Ishikawa (cell line): ENCODE measurements at regions not wholly inside any gene's neighbourhood (a gene's known extent, or its start where the extent isn't known, plus 50 kb on each side); places are given as distances from the start of the nearest gene placed in this dataset.

Experiments
- CEBPB ChIP-seq: IDR thresholded peaks from 2 replicates; pipeline ENCODE4 v1.6.1; 2012
- CREB1 ChIP-seq: IDR thresholded peaks from 2 replicates; pipeline ENCODE4 v1.6.1; 2012; ENCODE audit warnings: low read depth
- EGR1 ChIP-seq: IDR thresholded peaks from 2 replicates; pipeline ENCODE4 v1.6.1; 2012
- EP300 ChIP-seq: IDR thresholded peaks from 2 replicates; pipeline ENCODE4 v1.6.1; 2012; ENCODE audit warnings: borderline replicate concordance
- FOXM1 ChIP-seq: IDR thresholded peaks from 2 replicates; pipeline ENCODE4 v1.6.1; 2012; ENCODE audit warnings: low read depth, borderline replicate concordance
- NFIC ChIP-seq: IDR thresholded peaks from 2 replicates; pipeline ENCODE4 v1.6.1; 2012
- RAD21 ChIP-seq: IDR thresholded peaks from 2 replicates; pipeline ENCODE4 v1.6.1; 2012; ENCODE audit warnings: low read depth
- TAF1 ChIP-seq: IDR thresholded peaks from 2 replicates; pipeline ENCODE4 v1.6.1; 2012; ENCODE audit warnings: low read depth, mild to moderate bottlenecking
- TCF12 ChIP-seq: IDR thresholded peaks from 2 replicates; pipeline ENCODE4 v1.6.1; 2012; ENCODE audit warnings: low read depth
- TEAD4 ChIP-seq: IDR thresholded peaks from 2 replicates; pipeline ENCODE4 v1.6.1; 2012
- YY1 ChIP-seq: IDR thresholded peaks from 2 replicates; pipeline ENCODE4 v1.6.1; 2012; ENCODE audit warnings: low read depth
- ZBTB7A ChIP-seq: IDR thresholded peaks from 2 replicates; pipeline ENCODE4 v1.6.1; 2012; ENCODE audit warnings: low read depth
- TF ChIP-seq, protein P1 (sequence below): IDR thresholded peaks from 2 replicates; pipeline ENCODE4 v1.6.1; 2012
- TF ChIP-seq, protein P2 (sequence below): IDR thresholded peaks from 2 replicates; pipeline ENCODE4 v1.6.1; 2012; ENCODE audit warnings: low read depth, mild to moderate bottlenecking
- TF ChIP-seq, protein P3 (sequence below): IDR thresholded peaks from 2 replicates; pipeline ENCODE4 v1.6.1; 2012

DNA sequence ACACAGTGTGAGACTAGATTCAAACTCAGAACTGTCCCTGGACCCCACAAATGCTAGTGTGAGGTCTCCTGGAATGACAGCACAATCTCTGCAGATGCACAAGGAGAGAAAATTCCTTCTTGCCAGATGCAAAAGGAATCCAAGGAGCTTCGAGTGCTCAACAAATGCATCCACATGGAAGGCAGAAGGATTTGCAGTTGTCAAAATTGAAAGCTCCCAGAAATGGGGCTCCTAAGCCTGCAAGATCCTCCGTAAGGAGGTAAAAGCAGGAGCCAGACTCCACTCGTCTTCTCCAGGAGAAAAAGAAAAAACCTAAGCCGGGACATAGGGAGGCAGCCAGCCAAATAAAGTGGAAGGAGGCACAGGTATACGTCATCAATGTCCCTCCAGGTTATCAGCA, 355.0 kb upstream of the KLHL29 start:
- TF ChIP-seq TEAD4 (no peak), EP300 (no peak)

DNA sequence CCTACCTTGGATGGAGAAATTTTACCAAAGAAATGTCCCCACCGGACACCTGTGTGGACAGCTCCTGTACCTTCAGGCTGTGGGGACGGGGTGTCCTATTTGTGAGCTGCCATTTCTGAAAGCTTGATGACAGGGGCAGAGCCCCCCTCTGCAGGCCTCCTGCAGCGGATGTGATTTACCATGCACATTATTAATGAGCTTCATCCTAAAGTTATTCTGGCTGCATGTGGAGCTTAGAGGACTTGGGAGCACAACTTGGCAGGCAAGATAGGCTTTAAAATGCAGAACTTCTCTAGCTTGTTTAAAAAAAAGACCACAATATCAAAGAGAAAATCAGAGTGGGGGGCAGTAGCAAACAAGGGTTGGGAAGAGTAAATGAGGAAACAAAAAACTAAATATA, 350.0 kb upstream of the KLHL29 start:
- TF ChIP-seq YY1 (no peak), CEBPB (no peak), NFIC (no peak)
- TF ChIP-seq, protein P1, sequence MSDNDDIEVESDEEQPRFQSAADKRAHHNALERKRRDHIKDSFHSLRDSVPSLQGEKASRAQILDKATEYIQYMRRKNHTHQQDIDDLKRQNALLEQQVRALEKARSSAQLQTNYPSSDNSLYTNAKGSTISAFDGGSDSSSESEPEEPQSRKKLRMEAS: no peak

DNA sequence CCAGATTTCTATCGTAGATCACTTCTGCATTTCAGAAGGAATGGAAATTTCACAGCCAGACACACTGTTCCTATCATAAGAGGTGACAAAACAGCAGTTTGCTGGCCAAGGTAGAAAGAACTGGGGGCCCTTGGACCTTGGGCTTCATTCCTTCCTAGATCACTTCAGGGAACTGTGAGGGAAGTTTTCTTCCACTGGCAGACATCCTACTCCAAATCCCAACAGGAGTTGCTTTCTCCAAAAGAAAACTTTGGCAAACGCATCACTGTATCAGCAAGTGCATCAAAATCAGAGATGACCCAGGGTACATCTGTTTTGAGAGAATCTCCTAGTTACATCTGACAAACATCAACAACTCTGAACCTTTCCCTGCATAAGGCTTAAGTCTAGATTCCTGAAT, 348.4 kb upstream of the KLHL29 start:
- TF ChIP-seq CEBPB (no peak), CREB1 (no peak), EP300 (no peak), ZBTB7A (no peak), NFIC (no peak), YY1 (no peak), RAD21 (no peak), TCF12 (no peak), TAF1 (no peak), EGR1 (no peak), FOXM1 (no peak), TEAD4 (no peak)
- TF ChIP-seq, protein P2, sequence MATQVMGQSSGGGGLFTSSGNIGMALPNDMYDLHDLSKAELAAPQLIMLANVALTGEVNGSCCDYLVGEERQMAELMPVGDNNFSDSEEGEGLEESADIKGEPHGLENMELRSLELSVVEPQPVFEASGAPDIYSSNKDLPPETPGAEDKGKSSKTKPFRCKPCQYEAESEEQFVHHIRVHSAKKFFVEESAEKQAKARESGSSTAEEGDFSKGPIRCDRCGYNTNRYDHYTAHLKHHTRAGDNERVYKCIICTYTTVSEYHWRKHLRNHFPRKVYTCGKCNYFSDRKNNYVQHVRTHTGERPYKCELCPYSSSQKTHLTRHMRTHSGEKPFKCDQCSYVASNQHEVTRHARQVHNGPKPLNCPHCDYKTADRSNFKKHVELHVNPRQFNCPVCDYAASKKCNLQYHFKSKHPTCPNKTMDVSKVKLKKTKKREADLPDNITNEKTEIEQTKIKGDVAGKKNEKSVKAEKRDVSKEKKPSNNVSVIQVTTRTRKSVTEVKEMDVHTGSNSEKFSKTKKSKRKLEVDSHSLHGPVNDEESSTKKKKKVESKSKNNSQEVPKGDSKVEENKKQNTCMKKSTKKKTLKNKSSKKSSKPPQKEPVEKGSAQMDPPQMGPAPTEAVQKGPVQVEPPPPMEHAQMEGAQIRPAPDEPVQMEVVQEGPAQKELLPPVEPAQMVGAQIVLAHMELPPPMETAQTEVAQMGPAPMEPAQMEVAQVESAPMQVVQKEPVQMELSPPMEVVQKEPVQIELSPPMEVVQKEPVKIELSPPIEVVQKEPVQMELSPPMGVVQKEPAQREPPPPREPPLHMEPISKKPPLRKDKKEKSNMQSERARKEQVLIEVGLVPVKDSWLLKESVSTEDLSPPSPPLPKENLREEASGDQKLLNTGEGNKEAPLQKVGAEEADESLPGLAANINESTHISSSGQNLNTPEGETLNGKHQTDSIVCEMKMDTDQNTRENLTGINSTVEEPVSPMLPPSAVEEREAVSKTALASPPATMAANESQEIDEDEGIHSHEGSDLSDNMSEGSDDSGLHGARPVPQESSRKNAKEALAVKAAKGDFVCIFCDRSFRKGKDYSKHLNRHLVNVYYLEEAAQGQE: no peak
- TF ChIP-seq, protein P3, sequence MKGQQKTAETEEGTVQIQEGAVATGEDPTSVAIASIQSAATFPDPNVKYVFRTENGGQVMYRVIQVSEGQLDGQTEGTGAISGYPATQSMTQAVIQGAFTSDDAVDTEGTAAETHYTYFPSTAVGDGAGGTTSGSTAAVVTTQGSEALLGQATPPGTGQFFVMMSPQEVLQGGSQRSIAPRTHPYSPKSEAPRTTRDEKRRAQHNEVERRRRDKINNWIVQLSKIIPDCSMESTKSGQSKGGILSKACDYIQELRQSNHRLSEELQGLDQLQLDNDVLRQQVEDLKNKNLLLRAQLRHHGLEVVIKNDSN: no peak
- TF ChIP-seq, protein P1: no peak

DNA sequence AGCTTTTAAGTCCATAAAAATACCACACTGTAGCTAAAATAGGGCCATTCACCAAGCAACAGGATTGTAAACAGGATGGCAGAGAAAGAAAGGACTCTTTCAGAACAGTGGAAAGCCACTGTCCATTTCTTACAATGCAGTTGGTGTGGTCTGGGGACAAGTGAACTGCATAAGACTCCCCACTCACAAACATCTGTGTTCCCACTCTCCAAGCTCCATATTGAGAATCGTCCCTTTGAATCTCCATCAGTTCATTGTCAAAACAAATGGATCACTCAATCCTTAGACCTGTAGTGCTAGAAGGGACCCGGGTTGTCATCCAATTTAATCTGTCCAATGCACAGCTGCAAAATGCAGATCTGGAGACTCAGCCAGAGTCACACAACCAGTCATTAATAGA, 347.4 kb upstream of the KLHL29 start:
- TF ChIP-seq TCF12: no peak
- TF ChIP-seq EP300: no peak
- TF ChIP-seq, protein P2: no peak
- TF ChIP-seq, protein P1: no peak
- TF ChIP-seq EGR1: no peak
- TF ChIP-seq CREB1: no peak
- no peak for TF ChIP-seq ZBTB7A
- no peak for TF ChIP-seq FOXM1
- TF ChIP-seq TEAD4: no peak
- no peak for TF ChIP-seq YY1
- no peak for TF ChIP-seq RAD21

DNA sequence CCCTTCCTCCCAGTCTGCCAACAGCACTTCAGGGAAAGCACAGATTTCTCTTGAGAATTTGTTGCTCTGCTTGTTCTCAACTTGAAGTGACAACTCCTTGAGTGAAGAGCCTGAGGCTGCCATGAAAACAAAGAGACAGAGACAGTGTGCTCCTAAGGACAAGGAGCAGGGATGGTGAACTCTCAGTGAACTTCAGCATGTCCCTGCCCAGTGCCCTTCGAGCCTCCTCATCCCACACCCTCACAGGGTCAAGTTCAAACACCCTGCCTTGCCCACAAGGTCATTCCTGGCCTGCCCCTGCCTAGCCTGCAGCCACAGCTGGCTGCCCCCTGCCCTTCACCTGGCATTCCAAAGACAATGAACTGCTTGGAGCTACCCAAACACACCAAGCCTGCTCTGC, 343.5 kb upstream of the KLHL29 start:
- TF ChIP-seq FOXM1: no peak
- TF ChIP-seq EGR1: no peak
- TF ChIP-seq RAD21: no peak
- TF ChIP-seq TCF12: no peak
- TF ChIP-seq TAF1: no peak
- TF ChIP-seq, protein P3: no peak
- no peak for TF ChIP-seq ZBTB7A
- TF ChIP-seq TEAD4: no peak
- no peak for TF ChIP-seq CREB1
- TF ChIP-seq, protein P1: no peak
- no peak for TF ChIP-seq NFIC
- no peak for TF ChIP-seq EP300
- TF ChIP-seq, protein P2: no peak
- no peak for TF ChIP-seq YY1
- TF ChIP-seq CEBPB: no peak
